K562 (cell line): ENCODE measurements at regions not wholly inside any gene's neighbourhood (a gene's known extent, or its start where the extent isn't known, plus 50 kb on each side); places are given as distances from the start of the nearest gene placed in this dataset.

Source experiments
- GATAD2B ChIP-seq: fragments of 450-650 bp; IDR thresholded peaks from 2 replicates; pipeline ENCODE4 v1.6.1; 2017; ENCODE audit warnings: mild to moderate bottlenecking, borderline replicate concordance
- HMG20B ChIP-seq: fragments of 250-450 bp; sonication (Bioruptor Pico); IDR thresholded peaks from 2 replicates; pipeline ENCODE4 v1.5.0; 2021; ENCODE audit warnings: mild to moderate bottlenecking
- PHB2 ChIP-seq: fragments of 450-650 bp; IDR thresholded peaks from 2 replicates; pipeline ENCODE4 v1.6.1; 2017; ENCODE audit warnings: low read depth
- PHF20 ChIP-seq: fragments of 450-650 bp; IDR thresholded peaks from 2 replicates; pipeline ENCODE4 v1.6.1; 2018; ENCODE audit not compliant: partially characterized antibody
- SIRT6 ChIP-seq: IDR thresholded peaks from one replicate; pipeline ENCODE4 v1.6.1; 2012; ENCODE audit warnings: low read depth, mild to moderate bottlenecking, control low read depth, inconsistent platforms, low read length, moderate library complexity
- ZKSCAN8 ChIP-seq: fragments of 200-800 bp; sonication (Bioruptor generic); IDR thresholded peaks from 2 replicates; pipeline ENCODE4 v1.6.1; 2016; ENCODE audit warnings: missing genetic modification characterization, missing compliant biosample characterization
- ZNF140 ChIP-seq: fragments of 250-450 bp; sonication (Bioruptor Pico); IDR thresholded peaks from 2 replicates; pipeline ENCODE4 v1.8.0; 2021; ENCODE audit warnings: moderate library complexity, mild to moderate bottlenecking, inconsistent platforms
- ZNF23 ChIP-seq: fragments of 250-450 bp; sonication (Bioruptor Pico); IDR thresholded peaks from 2 replicates; pipeline ENCODE4 v1.4.0; 2020; ENCODE audit warnings: mild to moderate bottlenecking
- ZNF347 ChIP-seq: fragments of 450-650 bp; formaldehyde crosslinking; IDR thresholded peaks from 2 replicates; pipeline ENCODE4 v1.4.0; 2020; ENCODE audit warnings: low read depth, mild to moderate bottlenecking, moderate library complexity
- TF ChIP-seq, protein P1 (sequence below): sonication (generic); formaldehyde crosslinking; IDR thresholded peaks from 2 replicates; pipeline ENCODE4 v1.8.0; 2022; ENCODE audit warnings: mild to moderate bottlenecking, missing genetic modification reagents
- TF ChIP-seq, protein P2 (sequence below): fragments of 450-650 bp; formaldehyde crosslinking; IDR thresholded peaks from 2 replicates; pipeline ENCODE4 v1.4.0; 2020; ENCODE audit warnings: mild to moderate bottlenecking, moderate library complexity
- TF ChIP-seq, protein P3 (sequence below): conservative IDR thresholded peaks from 2 replicates; pipeline ENCODE4 v1.6.1; 2011; ENCODE audit warnings: low read depth, mild to moderate bottlenecking, low read length; ENCODE audit not compliant: control insufficient read depth
- TF ChIP-seq, protein P4 (sequence below): fragments of 250-450 bp; sonication (Bioruptor Pico); IDR thresholded peaks from 2 replicates; pipeline ENCODE4 v1.8.0; 2022; ENCODE audit warnings: moderate library complexity, mild to moderate bottlenecking, inconsistent platforms

DNA sequence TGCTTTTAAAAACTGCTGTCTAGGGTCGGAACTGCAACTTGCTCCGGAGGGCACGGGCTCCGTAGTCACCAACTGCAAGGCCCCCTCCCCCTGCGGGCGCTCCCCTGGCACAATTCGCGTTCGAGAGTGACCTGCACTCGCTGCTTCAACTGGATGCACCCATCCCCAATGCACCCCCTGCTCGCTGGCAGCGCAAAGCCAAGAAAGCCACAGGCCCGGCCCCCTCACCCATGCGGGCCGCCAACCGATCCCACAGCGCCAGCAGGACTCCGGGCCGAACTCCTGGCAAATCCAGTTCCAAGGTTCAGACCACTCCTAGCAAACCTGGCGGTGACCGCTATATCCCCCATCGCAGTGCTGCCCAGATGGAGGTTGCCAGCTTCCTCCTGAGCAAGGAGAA lies 64.2 kb upstream of the GAS1 start (continued):
- TF ChIP-seq ZNF140 (CRISPR knock-in tag) = no peak
- no peak for TF ChIP-seq PHB2
- no peak for TF ChIP-seq HMG20B (CRISPR knock-in tag)
- no peak for TF ChIP-seq SIRT6
- TF ChIP-seq GATAD2B = no peak
- TF ChIP-seq, protein P1, sequence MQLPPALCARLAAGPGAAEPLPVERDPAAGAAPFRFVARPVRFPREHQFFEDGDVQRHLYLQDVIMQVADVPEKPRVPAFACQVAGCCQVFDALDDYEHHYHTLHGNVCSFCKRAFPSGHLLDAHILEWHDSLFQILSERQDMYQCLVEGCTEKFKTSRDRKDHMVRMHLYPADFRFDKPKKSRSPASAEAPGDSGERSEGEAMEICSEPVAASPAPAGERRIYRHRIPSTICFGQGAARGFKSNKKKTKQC (CRISPR knock-in tag) = no peak
- TF ChIP-seq, protein P2, sequence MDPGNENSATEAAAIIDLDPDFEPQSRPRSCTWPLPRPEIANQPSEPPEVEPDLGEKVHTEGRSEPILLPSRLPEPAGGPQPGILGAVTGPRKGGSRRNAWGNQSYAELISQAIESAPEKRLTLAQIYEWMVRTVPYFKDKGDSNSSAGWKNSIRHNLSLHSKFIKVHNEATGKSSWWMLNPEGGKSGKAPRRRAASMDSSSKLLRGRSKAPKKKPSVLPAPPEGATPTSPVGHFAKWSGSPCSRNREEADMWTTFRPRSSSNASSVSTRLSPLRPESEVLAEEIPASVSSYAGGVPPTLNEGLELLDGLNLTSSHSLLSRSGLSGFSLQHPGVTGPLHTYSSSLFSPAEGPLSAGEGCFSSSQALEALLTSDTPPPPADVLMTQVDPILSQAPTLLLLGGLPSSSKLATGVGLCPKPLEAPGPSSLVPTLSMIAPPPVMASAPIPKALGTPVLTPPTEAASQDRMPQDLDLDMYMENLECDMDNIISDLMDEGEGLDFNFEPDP (CRISPR knock-in tag) = no peak
- no peak for TF ChIP-seq ZNF23 (CRISPR knock-in tag)
- TF ChIP-seq ZKSCAN8 = no peak
- TF ChIP-seq, protein P3, sequence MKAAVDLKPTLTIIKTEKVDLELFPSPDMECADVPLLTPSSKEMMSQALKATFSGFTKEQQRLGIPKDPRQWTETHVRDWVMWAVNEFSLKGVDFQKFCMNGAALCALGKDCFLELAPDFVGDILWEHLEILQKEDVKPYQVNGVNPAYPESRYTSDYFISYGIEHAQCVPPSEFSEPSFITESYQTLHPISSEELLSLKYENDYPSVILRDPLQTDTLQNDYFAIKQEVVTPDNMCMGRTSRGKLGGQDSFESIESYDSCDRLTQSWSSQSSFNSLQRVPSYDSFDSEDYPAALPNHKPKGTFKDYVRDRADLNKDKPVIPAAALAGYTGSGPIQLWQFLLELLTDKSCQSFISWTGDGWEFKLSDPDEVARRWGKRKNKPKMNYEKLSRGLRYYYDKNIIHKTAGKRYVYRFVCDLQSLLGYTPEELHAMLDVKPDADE = no peak
- TF ChIP-seq, protein P4, sequence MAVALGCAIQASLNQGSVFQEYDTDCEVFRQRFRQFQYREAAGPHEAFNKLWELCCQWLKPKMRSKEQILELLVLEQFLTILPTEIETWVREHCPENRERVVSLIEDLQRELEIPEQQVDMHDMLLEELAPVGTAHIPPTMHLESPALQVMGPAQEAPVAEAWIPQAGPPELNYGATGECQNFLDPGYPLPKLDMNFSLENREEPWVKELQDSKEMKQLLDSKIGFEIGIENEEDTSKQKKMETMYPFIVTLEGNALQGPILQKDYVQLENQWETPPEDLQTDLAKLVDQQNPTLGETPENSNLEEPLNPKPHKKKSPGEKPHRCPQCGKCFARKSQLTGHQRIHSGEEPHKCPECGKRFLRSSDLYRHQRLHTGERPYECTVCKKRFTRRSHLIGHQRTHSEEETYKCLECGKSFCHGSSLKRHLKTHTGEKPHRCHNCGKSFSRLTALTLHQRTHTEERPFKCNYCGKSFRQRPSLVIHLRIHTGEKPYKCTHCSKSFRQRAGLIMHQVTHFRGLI (CRISPR knock-in tag) = no peak
- TF ChIP-seq PHF20 = no peak
- TF ChIP-seq ZNF347 (CRISPR knock-in tag) = no peak
- TF ChIP-seq, all 486 proteins: peak for 0
